ENCODE measurements at regions not wholly inside any gene's neighbourhood (a gene's known extent, or its start where the extent isn't known, plus 50 kb on each side); places are given as distances from the start of the nearest gene placed in this dataset.

- TF ChIP-seq CTCF (IDR thresholded peaks at IDR 0.05; ENCODE audit: insufficient read depth, low read depth, low read length) (no peak), EZH2 (IDR thresholded peaks at IDR 0.05; ENCODE audit: insufficient read depth, low read length) (no peak)
These were observed 82.0 kb downstream of the DISP1 start for GRCh38 chr1:222896630-222897526.
